Endodermal cell (in vitro differentiated cells): ENCODE measurements at regions not wholly inside any gene's neighbourhood (a gene's known extent, or its start where the extent isn't known, plus 50 kb on each side); places are given as distances from the start of the nearest gene placed in this dataset.

Source experiments
- DNase-seq: peaks from one replicate; pipeline ENCODE4 v3.0.0-alpha.2; 2017
- H3K27ac ChIP-seq: 2 replicates; pipeline ENCODE4 v1.5.1; 2013; ENCODE audit warnings: mild to moderate bottlenecking, low read depth, low read length, moderate library complexity
- H3K27me3 ChIP-seq: 2 replicates; pipeline ENCODE4 v1.6.1; 2013; ENCODE audit warnings: mild to moderate bottlenecking, low read length, moderate library complexity; ENCODE audit not compliant: insufficient read depth, control insufficient read depth, poor library complexity, severe bottlenecking
- H3K36me3 ChIP-seq: 2 replicates; pipeline ENCODE4 v1.7.0; 2013; ENCODE audit warnings: mild to moderate bottlenecking, low read length, moderate library complexity; ENCODE audit not compliant: control insufficient read depth, insufficient read depth
- H3K4me1 ChIP-seq: one replicate; pipeline ENCODE4 v1.7.0; 2013; ENCODE audit warnings: low read length; ENCODE audit not compliant: control insufficient read depth, insufficient read depth
- H3K4me3 ChIP-seq: 2 replicates; pipeline ENCODE4 v1.5.1; 2013; ENCODE audit warnings: mild to moderate bottlenecking, low read length, moderate library complexity
- H3K9ac ChIP-seq: 2 replicates; pipeline ENCODE4 v1.6.1; 2013; ENCODE audit warnings: mild to moderate bottlenecking, low read length, moderate library complexity; ENCODE audit not compliant: poor library complexity, severe bottlenecking; ENCODE audit errors: extremely low read depth
- H3K9me3 ChIP-seq: 2 replicates; pipeline ENCODE4 v1.6.1; 2013; ENCODE audit warnings: mild to moderate bottlenecking, low read length, moderate library complexity; ENCODE audit not compliant: control insufficient read depth
- H3K27ac Mint-ChIP-seq: 2 replicates; pipeline ENCODE4 v1.8.0; 2020; ENCODE audit warnings: mixed read lengths
- H3K27me3 Mint-ChIP-seq: 2 replicates; pipeline ENCODE4 v1.8.0; 2021; ENCODE audit warnings: mild to moderate bottlenecking, mixed read lengths; ENCODE audit not compliant: insufficient read depth
- H3K36me3 Mint-ChIP-seq: 2 replicates; pipeline ENCODE4 v1.8.0; 2020; ENCODE audit warnings: low read depth, mixed read lengths
- H3K4me1 Mint-ChIP-seq: 2 replicates; pipeline ENCODE4 v1.8.0; 2020; ENCODE audit warnings: mixed read lengths
- H3K4me3 Mint-ChIP-seq: 2 replicates; pipeline ENCODE4 v1.8.0; 2020; ENCODE audit warnings: mild to moderate bottlenecking, moderate library complexity, mixed read lengths
- H3K9me3 Mint-ChIP-seq: 2 replicates; pipeline ENCODE4 v1.8.0; 2020; ENCODE audit warnings: mild to moderate bottlenecking, mixed read lengths
- WGBS, 2 experiments: methylation state at CpG; one replicate each; pipeline versions ENCODE4 v1.1.5 to v1.1.7; 2013; ENCODE audit warnings: missing lambda C conversion rate in 2 of 2, mixed read lengths in 1 of 2; ENCODE audit not compliant: insufficient coverage in 1 of 2, insufficient read length in 1 of 2; 5-methylcytosine and 5-hydroxymethylcytosine counted together
- TF ChIP-seq, protein P1 (sequence below): fragments of 200-600 bp; sonication (generic); conservative IDR thresholded peaks from 2 replicates; pipeline ENCODE4 v1.5.0; 2021; ENCODE audit warnings: antibody characterized with exemption, mild to moderate bottlenecking

DNA sequence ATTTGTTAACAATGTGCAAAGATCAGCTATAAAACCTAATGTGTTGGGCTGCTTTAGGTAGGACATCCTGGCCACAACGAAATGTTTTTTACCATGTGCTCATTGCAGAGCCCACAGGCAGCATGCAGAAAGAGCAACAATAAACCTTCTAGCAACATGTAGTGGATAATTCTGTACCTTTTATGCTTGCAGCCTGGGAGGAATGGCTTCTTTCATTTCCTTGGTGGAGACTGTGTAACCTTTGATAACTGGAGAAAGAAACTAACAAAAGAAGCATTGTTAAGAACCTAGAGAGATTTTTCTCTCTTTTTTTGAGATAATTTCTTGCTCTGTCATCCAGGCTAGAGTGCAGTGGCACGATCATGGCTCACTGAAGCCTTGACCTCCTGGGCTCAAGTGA is 225.5 kb upstream of the PRICKLE1 start:
- Histone ChIP-seq H3K27me3 (no peaks in the 10 kb centered on the region), H3K9ac (no peak overlapping the region), H3K36me3 (no peaks in the 10 kb centered on the region), H3K4me1 (peaks cover 15% of the 10 kb centered on the region), H3K9me3 (no peaks in the 10 kb centered on the region), H3K27ac (no peak overlapping the region), H3K4me3 (no peak overlapping the region)
- Mint-ChIP-seq H3K36me3 (no peaks in the 10 kb centered on the region), H3K4me1 (peaks cover 19% of the 10 kb centered on the region), H3K4me3 (no peak overlapping the region), H3K27me3 (no peaks in the 10 kb centered on the region), H3K27ac (no peak overlapping the region), H3K9me3 (no peaks in the 10 kb centered on the region)
- TF ChIP-seq, protein P1, sequence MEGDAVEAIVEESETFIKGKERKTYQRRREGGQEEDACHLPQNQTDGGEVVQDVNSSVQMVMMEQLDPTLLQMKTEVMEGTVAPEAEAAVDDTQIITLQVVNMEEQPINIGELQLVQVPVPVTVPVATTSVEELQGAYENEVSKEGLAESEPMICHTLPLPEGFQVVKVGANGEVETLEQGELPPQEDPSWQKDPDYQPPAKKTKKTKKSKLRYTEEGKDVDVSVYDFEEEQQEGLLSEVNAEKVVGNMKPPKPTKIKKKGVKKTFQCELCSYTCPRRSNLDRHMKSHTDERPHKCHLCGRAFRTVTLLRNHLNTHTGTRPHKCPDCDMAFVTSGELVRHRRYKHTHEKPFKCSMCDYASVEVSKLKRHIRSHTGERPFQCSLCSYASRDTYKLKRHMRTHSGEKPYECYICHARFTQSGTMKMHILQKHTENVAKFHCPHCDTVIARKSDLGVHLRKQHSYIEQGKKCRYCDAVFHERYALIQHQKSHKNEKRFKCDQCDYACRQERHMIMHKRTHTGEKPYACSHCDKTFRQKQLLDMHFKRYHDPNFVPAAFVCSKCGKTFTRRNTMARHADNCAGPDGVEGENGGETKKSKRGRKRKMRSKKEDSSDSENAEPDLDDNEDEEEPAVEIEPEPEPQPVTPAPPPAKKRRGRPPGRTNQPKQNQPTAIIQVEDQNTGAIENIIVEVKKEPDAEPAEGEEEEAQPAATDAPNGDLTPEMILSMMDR: no peak
- no peak for DNase-seq
- 88% methylated on average over 1 to 2 of the region's 2 CpGs for WGBS, 2 experiments

GRCh38 chr12:42812871-42813270 is 223.3 kb upstream of the PRICKLE1 start:
- Histone ChIP-seq H3K36me3 (no peaks in the 10 kb centered on the region), H3K9ac (no peak overlapping the region), H3K4me3 (peak overlapping the region; percentile 46), H3K27ac (no peak overlapping the region), H3K4me1 (peaks cover 15% of the 10 kb centered on the region), H3K9me3 (no peaks in the 10 kb centered on the region), H3K27me3 (no peaks in the 10 kb centered on the region)
- H3K9me3 Mint-ChIP-seq: no peaks in the 10 kb centered on the region
- 72 to 94% methylated on average over 2 to 3 of the region's 3 CpGs for WGBS, 2 experiments
- H3K4me3 Mint-ChIP-seq: no peak overlapping the region
- peaks cover 29% of the 10 kb centered on the region for H3K4me1 Mint-ChIP-seq
- no peaks in the 10 kb centered on the region for H3K27me3 Mint-ChIP-seq
- H3K36me3 Mint-ChIP-seq: no peaks in the 10 kb centered on the region
- DNase-seq: no peak
- TF ChIP-seq, protein P1: no peak
- H3K27ac Mint-ChIP-seq: no peak overlapping the region

DNA sequence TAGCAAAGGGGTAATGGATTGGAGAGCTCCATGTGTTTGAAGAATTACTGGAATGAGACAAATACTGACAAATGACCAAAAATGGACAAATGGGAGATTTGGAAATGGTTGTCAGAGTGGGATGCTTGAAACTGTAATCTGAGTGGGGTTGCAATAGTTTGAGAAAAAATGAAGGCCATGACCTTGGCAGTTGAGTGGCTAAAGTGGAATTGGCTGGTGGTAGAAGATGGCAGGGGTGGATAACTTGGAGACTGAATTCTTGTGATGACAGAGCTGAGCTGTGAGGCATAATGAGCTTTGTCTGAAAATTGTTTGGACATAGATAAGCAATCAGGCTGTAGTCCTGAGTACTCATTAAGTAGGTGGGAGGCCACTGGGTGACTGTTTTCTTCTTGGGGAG is 222.5 kb upstream of the PRICKLE1 start:
- H3K4me1 Mint-ChIP-seq: peaks cover 35% of the 10 kb centered on the region
- no peak overlapping the region for H3K27ac Mint-ChIP-seq
- no peaks in the 10 kb centered on the region for H3K36me3 Mint-ChIP-seq
- Histone ChIP-seq H3K9ac (no peak overlapping the region), H3K27me3 (no peaks in the 10 kb centered on the region), H3K27ac (no peak overlapping the region), H3K9me3 (no peaks in the 10 kb centered on the region), H3K36me3 (no peaks in the 10 kb centered on the region), H3K4me3 (no peak overlapping the region), H3K4me1 (peaks cover 15% of the 10 kb centered on the region)
- no peaks in the 10 kb centered on the region for H3K9me3 Mint-ChIP-seq
- TF ChIP-seq, protein P1: no peak
- H3K4me3 Mint-ChIP-seq: no peak overlapping the region
- DNase-seq: no peak
- H3K27me3 Mint-ChIP-seq: no peaks in the 10 kb centered on the region
